Heart right ventricle (tissue), 16 donors: ENCODE measurements at regions not wholly inside any gene's neighbourhood (a gene's known extent, or its start where the extent isn't known, plus 50 kb on each side); places are given as distances from the start of the nearest gene placed in this dataset.

Experiments used
- ATAC-seq, 8 donors: fragments of 200-7000 bp; cut with Tn5 transposase; one replicate each; pipeline ENCODE4 v1.9.1; 2020; ENCODE audit warnings: mild to moderate bottlenecking in 8 of 8, moderate library complexity in 8 of 8, moderate number of reproducible peaks in 1 of 8
- DNase-seq, 2 donors: peaks; one replicate each; pipeline ENCODE4 v3.0.0-alpha.2; 2020
- H3K27ac ChIP-seq, 10 donors: fragments of 200-600 bp; sonication (generic) in 2 of 10; one replicate each; pipeline versions ENCODE4 v1.5.0 to v1.8.0; 2020 to 2022; ENCODE audit warnings: mild to moderate bottlenecking in 3 of 10
- H3K27me3 ChIP-seq, 7 donors: fragments of 200-600 bp; one replicate each; pipeline ENCODE4 v1.8.0; 2021 to 2022; ENCODE audit warnings: mild to moderate bottlenecking in 2 of 7
- H3K36me3 ChIP-seq, 9 donors: fragments of 200-600 bp; sonication (generic) in 1 of 9; one replicate each; pipeline versions ENCODE4 v1.5.0 to v1.8.0; 2020 to 2022; ENCODE audit warnings: mild to moderate bottlenecking in 2 of 9
- H3K4me1 ChIP-seq, 9 donors: fragments of 200-600 bp; sonication (generic) in 1 of 9; one replicate each; pipeline versions ENCODE4 v1.5.0 to v1.8.0; 2020 to 2022; ENCODE audit warnings: mild to moderate bottlenecking in 4 of 9
- H3K4me3 ChIP-seq, 10 donors: fragments of 200-600 bp; sonication (generic) in 2 of 10; one replicate each; pipeline versions ENCODE4 v1.5.0 to v1.8.0; 2020 to 2022; ENCODE audit warnings: mild to moderate bottlenecking in 7 of 10, moderate library complexity in 2 of 10
- H3K9me3 ChIP-seq, 11 donors: fragments of 200-600 bp in 10 of 11; sonication (generic) in 2 of 11; one replicate each; pipeline versions ENCODE4 v1.5.0 to v1.8.0; 2013 to 2022; ENCODE audit warnings: mild to moderate bottlenecking in 2 of 11, control low read depth in 1 of 11, moderate library complexity in 1 of 11
- CTCF ChIP-seq, 9 donors: fragments of 200-600 bp; sonication (generic) in 2 of 9; IDR thresholded peaks; one replicate each; pipeline versions ENCODE4 v1.5.0 to v1.8.0; 2021 to 2022; ENCODE audit warnings: antibody characterized with exemption in 9 of 9, mild to moderate bottlenecking in 5 of 9, moderate library complexity in 1 of 9
- WGBS, 2 donors: extraction: QIAGEN DNeasy Blood & Tissue Kit; methylation state at CpG; one replicate each; pipeline ENCODE4 v1.1.7; 2013; ENCODE audit warnings: inconsistent platforms in 1 of 2; 5-methylcytosine and 5-hydroxymethylcytosine counted together
- intact Hi-C, 10 donors: fragments of 100-400 bp; cut with DNase I; formaldehyde crosslinking; loops; one replicate each; pipeline versions ENCODE4 v1.11.1 to v1.14.2; 2022
- donor health status: Arrhythmogenic right ventricular cardiomyopathy.
- donor health status: ischemic (EF 13 %, LVEDD 7.1; RV severe dilation, severe dysfunction).
- donor health status: healthy with polysubstance abuse.
- donor health status: DM: no; HTN: yes; CAD: no.
- donor health status: DM: no; HTN: no; CAD: no.
- donor health status: ischemic (EF 25% LVEDD 6.9; RV normal size, moderate dysfunction).
- donor health status: ischemic (EF 25% LVEDD 5.7; RV mildly dilated, moderate dysfunction).
- donor health status: healthy.
- donor health status: DM: yes; HTN: yes; CAD: no.
- donor health status: Ischemic cardiomyopathy.
- donor health status: ischemic (EF 35%, LVEDD 5.7; RV mildly dilated, moderate dysfunction).
- donor health status: nonischemic (EF 11% LVEDD 7.7; RV severe dilation, severe dysfunction).
- donor health status: DM: yes; HTN: yes; CAD: no.
- donor health status: PGD.
- donor health status: ischemic (EF 29% LVEDD 5.4; RV normal size, mild dysfunction).
- donor health status: nonischemic (EF 23%, LVEDD 6.1; RV moderate dilation, normal function).

- Histone ChIP-seq H3K4me3 (no peak overlapping the region), H3K4me1 (no peaks in the 10 kb centered on the region), H3K36me3 (no peaks in the 10 kb centered on the region), H3K9me3 (no peaks in the 10 kb centered on the region), H3K27me3 (peaks cover 0 to 20% (median 10%) of the 10 kb centered on the region in 7 donors), H3K27ac (no peak overlapping the region)
- DNase-seq (no peak), ATAC-seq (no peak)
- intact Hi-C loops, result no loop called here
- WGBS, 2 donors, result 58 to 76% methylated on average over 5 of the region's 5 CpGs
- no peak for TF ChIP-seq CTCF (IDR thresholded peaks at IDR 0.05)
Measured at GRCh38 chr20:48196001-48196400, 410.7 kb upstream of the SULF2 start.

DNA sequence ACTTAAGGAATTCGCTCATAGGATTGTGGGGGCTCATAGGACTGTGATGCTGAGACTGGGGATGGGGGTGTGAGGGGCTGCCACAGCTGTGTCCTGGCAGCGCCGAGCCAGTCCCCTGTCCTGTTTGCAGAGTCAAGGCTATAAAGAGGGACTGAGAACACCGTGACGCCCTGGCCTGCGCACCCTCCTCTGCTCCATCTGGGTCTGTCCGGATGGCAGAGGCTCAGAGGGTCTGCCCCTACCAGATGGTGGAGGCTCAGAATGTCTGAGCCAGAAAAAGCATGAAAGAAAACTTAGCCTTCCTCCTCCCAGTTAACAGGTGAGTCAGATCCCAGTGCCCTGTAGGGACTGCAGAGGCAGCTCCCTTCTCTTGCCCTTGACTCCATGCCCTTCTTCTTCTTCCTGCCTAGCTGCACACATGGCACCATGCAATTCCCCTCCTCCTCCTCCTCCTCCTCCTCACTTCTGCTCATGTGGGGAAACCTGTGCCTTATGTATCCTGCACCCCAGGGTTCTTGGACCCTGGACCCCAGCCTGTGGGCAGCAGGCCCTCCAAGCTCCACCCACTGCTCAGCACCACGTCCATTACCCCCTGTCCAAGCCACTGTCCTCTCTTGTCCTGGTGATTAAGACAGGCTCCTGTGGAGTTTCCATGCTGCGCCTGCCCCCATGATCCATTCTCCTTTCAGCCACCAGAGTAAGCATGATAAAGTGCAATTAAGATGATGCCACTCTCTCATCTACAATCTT is 410.0 kb upstream of the SULF2 start:
- 89 to 90% methylated on average over 9 of the region's 9 CpGs for WGBS, 2 donors
- no peak overlapping the region for H3K27ac ChIP-seq
- intact Hi-C loops, result no loop called here
- no peaks in the 10 kb centered on the region for H3K9me3 ChIP-seq
- peaks cover 0 to 14% (median 3%) of the 10 kb centered on the region in 7 donors for H3K27me3 ChIP-seq
- ATAC-seq, result no peak
- TF ChIP-seq CTCF (IDR thresholded peaks at IDR 0.05), result no peak
- H3K4me1 ChIP-seq, result no peaks in the 10 kb centered on the region
- no peak for DNase-seq
- no peaks in the 10 kb centered on the region for H3K36me3 ChIP-seq
- H3K4me3 ChIP-seq, result no peak overlapping the region

DNA sequence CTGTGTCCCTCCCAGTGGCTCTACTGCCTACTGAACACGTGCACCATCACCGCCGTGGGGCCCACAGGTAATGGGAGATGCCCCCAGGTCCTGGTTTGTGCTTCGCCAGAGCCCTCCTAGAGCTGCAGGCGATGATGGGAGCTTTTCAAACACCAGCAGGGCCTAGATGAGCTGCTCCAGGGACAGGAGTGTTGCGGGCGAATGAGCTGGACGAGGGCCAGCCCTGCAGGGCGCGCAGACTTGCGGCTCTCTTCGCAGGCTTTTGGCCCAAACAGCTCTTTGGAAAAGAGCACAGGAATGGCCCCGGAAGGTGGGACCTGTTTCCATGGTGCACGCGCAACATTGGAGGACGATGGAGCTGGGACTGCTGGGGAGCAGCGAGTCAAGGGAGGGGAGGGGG is 409.3 kb upstream of the SULF2 start:
- Histone ChIP-seq H3K27ac (no peak overlapping the region), H3K9me3 (no peaks in the 10 kb centered on the region), H3K36me3 (no peaks in the 10 kb centered on the region), H3K27me3 (peaks cover 0 to 14% (median 0%) of the 10 kb centered on the region in 7 donors), H3K4me1 (no peaks in the 10 kb centered on the region), H3K4me3 (no peak overlapping the region)
- WGBS, 2 donors, result 77 to 87% methylated on average over 17 of the region's 17 CpGs
- intact Hi-C loops, result no loop called here
- ATAC-seq (no peak), DNase-seq (no peak)
- no peak for TF ChIP-seq CTCF (IDR thresholded peaks at IDR 0.05)

- DNase-seq (no peak), ATAC-seq (no peak)
- no peaks in the 10 kb centered on the region for H3K36me3 ChIP-seq
- peaks cover 0 to 14% (median 0%) of the 10 kb centered on the region in 7 donors for H3K27me3 ChIP-seq
- TF ChIP-seq CTCF (IDR thresholded peaks at IDR 0.05), result no peak
- H3K4me1 ChIP-seq, result no peaks in the 10 kb centered on the region
- H3K27ac ChIP-seq, result no peak overlapping the region
- intact Hi-C loops, result no loop called here
- H3K4me3 ChIP-seq, result no peak overlapping the region
- peaks cover 0 to 3% (median 0%) of the 10 kb centered on the region in 11 donors for H3K9me3 ChIP-seq
- WGBS, 2 donors, result 93 to 96% methylated on average over 11 of the region's 11 CpGs
Measured at GRCh38 chr20:48193627-48194425, 408.5 kb upstream of the SULF2 start.
